Neural progenitor cell (in vitro differentiated cells): ENCODE measurements at regions not wholly inside any gene's neighbourhood (a gene's known extent, or its start where the extent isn't known, plus 50 kb on each side); places are given as distances from the start of the nearest gene placed in this dataset.

Experiments used
- CTCF ChIP-seq: fragments of 200-600 bp; sonication (generic); IDR thresholded peaks from 2 replicates; pipeline ENCODE4 v1.5.1; 2017; ENCODE audit warnings: antibody characterized with exemption, mild to moderate bottlenecking
- EZH2 ChIP-seq: fragments of 200-600 bp; sonication (generic); IDR thresholded peaks from 2 replicates; pipeline ENCODE4 v1.6.1; 2017; ENCODE audit warnings: antibody characterized with exemption, mild to moderate bottlenecking, moderate library complexity
- EZH2phosphoT487 ChIP-seq: fragments of 200-600 bp; sonication (generic); IDR thresholded peaks from 2 replicates; pipeline ENCODE4 v1.6.1; 2017; ENCODE audit warnings: antibody characterized with exemption

DNA sequence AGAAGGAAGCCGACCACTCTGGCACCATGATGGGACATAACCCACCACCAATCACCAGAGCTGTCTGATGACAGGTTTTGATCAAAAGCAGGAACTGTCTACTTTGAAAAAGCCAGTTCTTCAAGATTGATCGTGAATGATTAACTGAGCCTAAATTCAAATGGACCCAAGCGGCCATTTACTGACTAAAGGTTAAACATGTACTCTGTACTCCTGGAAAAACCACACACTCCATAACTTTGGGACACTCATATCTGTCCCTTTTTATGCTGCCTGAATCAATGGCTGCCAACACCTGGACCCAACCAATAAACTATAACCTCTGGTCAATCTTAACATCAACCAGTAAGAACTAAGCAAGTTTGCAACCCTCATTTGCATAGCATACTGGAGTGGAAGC is 206.6 kb downstream of the URB2 start:
- TF ChIP-seq CTCF: no peak
- TF ChIP-seq EZH2: no peak
- TF ChIP-seq EZH2phosphoT487: no peak
